NCI-H2029 treated with DMSO at 0.1 percent for 48 hours (cell line): ENCODE measurements at regions not wholly inside any gene's neighbourhood (a gene's known extent, or its start where the extent isn't known, plus 50 kb on each side); places are given as distances from the start of the nearest gene placed in this dataset.

Experiments
- DNase-seq: peaks from one replicate; lab custom pipeline; 2025; lab: John Stamatoyannopoulos, UW

DNA sequence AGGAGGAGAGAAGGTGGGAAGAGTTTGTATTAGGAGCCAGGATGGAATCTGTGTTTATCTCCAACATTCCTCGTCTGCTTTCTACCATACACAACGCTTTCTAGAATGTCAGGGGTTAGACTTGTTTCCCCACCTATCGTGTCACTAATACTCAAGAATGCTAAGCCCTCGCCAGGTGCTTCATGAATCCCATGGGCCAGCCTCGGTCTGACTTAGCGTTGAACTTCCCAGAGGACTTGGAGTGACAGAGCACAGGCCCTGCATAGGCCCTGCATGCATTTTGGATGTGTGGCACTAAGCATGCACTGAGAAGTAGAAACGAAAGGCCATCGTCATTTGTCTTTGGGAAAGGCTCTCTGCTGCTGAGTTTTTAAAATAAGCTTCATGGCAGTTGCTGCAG, 328.7 kb downstream of the NSG2 start:
- DNase-seq, result no peak

DNA sequence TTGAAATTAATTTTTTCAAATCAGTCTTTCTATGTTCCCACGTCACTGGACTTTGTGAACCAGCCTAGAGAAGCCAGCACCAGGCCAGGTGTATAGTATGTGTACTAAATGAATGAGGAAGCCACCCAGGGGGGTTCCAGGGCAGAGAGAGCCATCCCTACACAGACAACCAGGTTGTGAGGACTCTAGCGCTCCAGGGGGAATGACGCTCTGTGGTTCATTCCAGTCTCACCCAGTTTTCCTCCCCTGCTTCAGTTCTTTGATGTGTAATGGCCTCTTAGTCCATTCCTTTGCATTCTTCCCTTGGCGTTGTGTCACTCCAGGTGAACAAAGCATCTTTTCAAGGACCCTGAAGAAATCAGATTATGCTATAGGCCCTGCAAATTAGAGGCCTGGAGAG, 330.6 kb downstream of the NSG2 start:
- no peak for DNase-seq

DNA sequence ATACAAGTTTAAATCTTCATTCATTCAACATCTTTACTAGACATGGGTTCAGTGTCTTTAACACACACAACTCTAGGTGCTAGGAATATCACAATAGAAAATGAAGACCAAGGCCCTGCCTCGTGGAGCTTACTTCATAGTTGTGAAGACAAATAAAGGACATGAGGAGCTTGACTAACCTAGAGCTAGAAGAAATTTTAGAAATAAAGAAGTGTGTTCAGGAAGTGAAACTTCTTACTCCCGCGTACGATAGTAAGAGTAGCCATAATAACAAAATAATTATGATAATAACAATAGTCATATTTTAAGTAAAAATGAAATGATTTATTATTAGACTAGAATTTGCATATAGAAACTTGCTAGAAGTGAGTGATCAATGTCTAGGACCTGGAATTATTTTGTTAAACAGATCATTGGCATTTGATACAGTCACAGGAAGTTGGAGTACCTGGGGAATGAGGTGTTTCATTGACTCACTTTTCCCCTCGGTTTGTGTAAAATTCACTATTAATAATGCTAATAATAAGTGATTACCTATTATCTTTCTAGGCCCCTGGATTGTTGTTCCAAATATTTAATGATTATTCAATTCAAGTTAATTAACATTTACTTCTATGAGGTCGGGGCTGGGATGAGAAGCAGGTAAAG, 331.3 kb downstream of the NSG2 start:
- DNase-seq, result no peak

- no peak for DNase-seq
Observed at GRCh38 chr5:174378121-174378874, 332.8 kb downstream of the NSG2 start.

GRCh38 chr5:174380311-174380710, 334.8 kb downstream of the NSG2 start:
- no peak for DNase-seq

DNA sequence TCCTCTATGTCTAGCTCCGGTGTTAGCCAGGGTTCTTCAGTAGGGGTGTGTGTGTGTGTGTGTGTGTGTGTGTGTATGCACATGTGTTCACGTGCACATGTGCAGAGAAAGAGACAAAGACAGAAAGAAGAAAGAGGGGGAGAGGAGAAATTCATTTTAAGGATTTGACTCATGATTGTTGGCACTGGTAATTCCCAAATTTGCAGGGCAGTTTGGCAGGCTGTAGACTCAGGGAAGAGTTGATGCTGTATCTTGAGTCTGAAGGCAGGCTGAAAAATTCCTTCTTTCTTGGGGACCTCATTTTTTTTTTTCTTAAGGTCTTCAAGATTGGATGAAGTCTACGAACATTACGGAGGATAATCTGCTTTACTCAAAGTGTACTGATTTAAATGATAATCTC, 335.7 kb downstream of the NSG2 start:
- DNase-seq, result no peak

- no peak for DNase-seq
Observed at GRCh38 chr5:174383210-174384167, 338.0 kb downstream of the NSG2 start.

DNA sequence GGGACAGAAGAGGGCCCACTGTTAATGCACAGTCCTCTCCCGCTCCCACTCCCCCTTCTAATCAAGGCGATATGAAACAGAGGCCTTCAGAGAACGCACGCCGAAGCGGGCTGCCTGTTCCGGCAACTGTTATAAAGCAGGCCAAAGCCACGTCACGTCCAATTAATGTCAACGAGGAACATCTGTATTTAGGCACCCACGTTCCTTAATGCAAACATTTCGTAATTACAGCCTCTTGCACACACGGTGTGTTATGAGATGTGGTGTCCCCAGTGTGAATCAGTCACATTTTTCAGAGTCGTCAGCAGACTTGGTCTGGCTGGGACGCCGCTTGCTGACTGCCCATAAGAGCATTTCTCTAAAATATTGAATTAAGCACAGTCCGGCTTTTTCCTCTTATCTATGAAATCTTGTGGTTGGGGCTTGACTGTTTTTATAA, 339.0 kb downstream of the NSG2 start:
- DNase-seq, result no peak

DNA sequence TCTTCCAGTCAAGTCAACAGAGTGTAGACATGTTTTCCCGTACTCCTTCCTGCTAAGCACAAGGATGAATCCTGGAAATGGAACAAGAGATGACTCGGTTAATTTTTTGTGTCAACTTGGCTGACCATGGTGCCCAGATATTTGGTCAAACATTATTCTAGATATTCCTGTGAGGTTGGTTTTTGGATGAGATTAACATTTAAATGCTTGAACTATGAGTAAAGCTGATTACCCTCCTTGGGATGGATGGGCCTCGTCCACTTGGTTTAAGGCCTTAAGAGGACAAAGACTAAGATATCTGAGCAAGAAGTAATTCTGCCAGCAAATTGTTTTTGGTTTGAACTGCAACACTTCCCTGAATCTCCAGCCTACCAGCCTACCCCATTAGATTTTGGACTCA, 338.1 kb upstream of the MSX2 start:
- DNase-seq, result no peak

- no peak for DNase-seq
Observed at GRCh38 chr5:174386846-174387245, 337.5 kb upstream of the MSX2 start.

- DNase-seq, result no peak
Observed at GRCh38 chr5:174387448-174387847, 336.9 kb upstream of the MSX2 start.

DNA sequence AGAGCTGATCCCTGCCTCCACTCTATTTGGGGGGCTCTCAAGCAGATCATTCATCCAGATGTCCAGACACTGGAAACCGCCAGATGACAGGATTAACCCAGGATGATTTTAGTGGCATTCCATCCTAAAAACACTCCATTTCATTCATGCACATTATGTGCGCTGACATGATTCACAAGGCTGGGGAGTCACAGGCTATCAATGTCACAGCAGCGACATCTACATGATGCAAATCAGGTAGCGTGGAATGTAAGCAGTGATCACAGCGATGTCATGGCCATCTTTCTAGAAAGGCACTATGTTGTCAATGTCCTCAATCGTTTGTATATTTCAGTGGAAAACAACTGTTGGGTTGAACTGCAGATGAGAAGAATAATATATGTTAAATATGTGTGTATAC, 331.5 kb upstream of the MSX2 start:
- no peak for DNase-seq

DNA sequence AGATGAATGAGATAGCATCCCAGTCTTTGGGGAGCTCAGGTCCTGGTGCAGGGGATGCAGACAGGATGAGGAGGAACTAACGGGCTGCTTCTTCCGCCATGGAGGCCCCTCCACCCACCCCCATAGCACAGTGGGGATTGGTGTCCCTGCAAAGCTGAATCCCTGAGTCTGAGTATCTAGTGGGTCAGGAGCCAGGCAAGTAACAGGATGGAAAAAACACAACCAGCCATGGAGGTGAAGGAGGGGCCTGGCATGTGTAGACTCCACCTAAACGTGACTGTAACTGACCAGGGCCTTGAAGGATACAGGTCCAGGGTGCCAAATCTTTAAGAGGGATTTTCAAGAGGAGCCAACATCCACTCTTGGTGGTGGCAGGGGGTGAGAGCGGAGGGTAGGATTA, 327.8 kb upstream of the MSX2 start:
- DNase-seq, result no peak

DNA sequence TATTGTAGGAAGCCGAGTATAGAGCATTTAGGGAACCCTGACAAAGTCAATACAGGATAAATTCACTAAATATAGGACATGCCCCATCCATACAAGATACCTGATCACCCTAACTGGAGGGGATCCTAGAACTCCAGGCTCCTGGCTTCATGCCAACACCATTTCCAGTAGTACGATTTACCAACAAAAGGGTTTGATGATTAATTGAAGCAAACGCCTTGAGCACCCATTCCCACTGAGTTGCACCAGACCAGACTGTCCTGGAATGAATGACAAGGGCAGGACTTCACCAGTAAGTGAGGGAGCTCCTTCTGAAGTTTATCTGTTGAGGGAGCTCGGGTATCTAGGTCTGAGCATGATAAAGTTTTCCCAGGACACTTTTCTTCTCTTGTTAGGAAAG, 327.2 kb upstream of the MSX2 start:
- DNase-seq, result no peak

GRCh38 chr5:174398171-174398570, 326.2 kb upstream of the MSX2 start:
- no peak for DNase-seq

DNA sequence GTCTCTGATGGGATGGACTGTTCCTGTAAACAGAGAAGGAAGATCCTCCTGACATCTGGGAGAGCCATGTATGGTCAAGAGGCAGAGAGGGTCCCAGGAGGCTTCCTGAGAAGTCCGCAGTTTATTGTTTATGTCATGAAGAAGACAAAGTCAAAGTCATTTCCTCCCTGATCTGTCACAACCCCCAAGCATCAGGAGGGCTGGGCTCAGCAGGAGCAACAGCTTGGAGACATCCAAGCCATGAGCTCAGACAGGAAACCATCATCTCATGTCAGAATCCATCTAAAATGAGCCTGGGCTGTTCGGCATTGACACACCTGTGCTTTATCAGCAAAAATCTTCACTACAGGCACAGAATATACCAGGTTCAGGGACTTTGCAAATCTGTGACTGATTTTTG, 325.0 kb upstream of the MSX2 start:
- no peak for DNase-seq

GRCh38 chr5:174400461-174400860, 323.9 kb upstream of the MSX2 start:
- no peak for DNase-seq

DNA sequence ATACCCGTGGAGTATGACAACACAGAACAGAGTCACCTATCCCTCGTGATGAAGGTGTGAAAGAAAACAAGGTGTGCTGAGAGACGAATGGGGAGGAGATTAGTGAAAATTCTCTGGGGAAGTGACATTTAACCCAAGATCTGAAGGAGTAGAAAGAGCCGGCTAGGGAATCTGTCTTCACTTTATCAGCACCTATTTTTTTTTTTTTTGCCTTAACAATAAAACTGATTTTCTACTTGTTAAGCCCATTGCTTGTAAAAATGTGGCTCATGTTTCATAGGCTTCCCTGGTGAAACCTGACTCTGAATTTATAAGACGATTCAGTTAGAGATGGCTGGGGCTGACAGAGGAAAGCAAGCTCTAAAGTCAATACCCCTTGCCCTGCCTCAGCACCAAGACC, 322.6 kb upstream of the MSX2 start:
- DNase-seq, result no peak

DNA sequence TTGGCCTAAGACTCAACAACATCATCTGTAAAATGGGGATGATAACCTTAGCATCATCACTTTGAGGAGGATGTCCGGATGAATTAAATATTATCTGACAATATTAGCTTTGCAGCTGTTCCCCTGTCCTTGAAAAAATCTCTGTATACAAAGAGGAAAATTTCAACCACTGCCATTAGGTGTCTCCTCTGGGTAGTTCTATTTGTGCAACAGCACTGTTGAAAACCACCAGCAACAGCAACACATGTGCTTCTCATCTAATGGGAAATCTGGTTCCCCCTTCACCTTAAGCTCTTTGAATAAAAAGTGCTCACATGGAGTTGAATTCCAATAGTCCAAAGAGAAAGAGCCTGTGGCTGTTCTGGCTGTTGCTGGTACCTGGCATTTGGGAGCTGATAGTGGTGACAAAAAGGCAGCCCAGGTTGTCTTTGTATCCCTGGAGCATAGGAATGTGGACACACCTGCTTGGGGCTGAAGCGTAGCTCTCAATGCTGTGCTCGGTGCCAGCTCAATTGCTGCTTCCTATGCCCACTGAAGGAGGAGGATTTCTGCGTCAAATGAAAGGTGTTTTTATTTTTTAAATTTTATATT, 322.1 kb upstream of the MSX2 start:
- DNase-seq, result no peak

GRCh38 chr5:174404848-174405247, 319.5 kb upstream of the MSX2 start:
- no peak for DNase-seq

DNA sequence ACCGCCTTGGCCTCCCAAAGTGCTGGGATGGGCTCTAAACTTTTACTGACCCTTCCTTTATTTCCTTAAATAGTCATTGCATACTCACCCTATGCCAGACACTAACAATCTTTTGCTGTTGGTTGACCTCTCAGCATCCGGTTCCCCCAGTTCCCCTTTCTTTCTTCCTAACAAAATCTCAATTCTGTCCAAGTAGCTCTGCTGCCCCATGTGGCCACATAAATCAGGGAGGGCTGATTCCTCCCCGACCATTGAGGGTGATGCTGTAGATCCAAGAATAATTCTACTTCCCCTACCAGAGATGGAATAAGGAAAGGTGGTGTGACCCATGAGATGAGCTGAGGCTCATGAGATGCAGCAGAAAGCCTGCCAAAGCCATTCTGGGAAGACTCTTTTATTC, 315.3 kb upstream of the MSX2 start:
- no peak for DNase-seq

DNA sequence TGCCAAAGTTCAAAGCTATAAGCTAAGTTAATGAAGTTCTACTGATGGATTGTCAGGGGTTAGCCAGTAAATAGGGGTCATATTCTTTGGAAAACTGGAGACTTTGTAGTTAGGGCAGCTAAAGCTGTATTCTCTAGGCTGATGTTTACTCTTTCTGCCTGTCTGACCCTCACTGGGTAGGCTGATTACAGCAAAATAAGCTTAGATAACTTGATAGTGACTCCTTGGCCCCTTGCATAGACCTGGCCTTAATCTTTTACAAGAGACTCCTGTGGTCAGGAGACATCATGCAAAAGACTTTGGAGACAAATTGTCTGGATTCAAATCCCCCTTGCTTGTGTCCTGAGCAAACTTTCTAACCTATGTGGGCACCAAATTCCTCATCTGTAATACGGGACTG, 314.4 kb upstream of the MSX2 start:
- DNase-seq, result no peak
